ENCODE measurements at regions not wholly inside any gene's neighbourhood (a gene's known extent, or its start where the extent isn't known, plus 50 kb on each side); places are given as distances from the start of the nearest gene placed in this dataset.

DNA sequence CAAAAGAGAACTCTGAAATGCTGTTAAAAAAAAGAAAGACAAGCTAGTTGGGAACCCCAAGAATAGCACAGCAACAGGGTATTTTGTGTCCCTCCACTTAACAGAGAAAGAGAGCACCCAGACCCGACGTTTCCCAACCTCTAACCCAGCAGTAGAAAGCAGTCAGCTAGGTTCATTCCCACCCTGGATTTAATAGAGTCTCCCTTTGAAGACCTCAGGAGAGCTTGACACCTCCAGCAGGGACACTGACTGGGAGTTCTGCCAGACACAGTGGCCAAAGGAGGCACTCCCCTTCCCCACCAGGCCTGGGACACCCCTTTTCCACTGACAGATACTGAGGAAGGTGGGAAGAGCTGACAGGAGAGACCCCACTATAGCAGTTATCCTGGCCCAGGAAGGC lies 337.5 kb upstream of the MSX2 start:
- TF ChIP-seq, protein P1, sequence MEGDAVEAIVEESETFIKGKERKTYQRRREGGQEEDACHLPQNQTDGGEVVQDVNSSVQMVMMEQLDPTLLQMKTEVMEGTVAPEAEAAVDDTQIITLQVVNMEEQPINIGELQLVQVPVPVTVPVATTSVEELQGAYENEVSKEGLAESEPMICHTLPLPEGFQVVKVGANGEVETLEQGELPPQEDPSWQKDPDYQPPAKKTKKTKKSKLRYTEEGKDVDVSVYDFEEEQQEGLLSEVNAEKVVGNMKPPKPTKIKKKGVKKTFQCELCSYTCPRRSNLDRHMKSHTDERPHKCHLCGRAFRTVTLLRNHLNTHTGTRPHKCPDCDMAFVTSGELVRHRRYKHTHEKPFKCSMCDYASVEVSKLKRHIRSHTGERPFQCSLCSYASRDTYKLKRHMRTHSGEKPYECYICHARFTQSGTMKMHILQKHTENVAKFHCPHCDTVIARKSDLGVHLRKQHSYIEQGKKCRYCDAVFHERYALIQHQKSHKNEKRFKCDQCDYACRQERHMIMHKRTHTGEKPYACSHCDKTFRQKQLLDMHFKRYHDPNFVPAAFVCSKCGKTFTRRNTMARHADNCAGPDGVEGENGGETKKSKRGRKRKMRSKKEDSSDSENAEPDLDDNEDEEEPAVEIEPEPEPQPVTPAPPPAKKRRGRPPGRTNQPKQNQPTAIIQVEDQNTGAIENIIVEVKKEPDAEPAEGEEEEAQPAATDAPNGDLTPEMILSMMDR (conservative IDR thresholded peaks at IDR 0.05; ENCODE audit: low read length), result no peak
- TF ChIP-seq EZH2phosphoT487 (IDR thresholded peaks at IDR 0.05; ENCODE audit: borderline replicate concordance, low read depth, low read length), result no peak

Measured in OCI-LY7 (cell line).